Osteocyte (in vitro differentiated cells): ENCODE measurements at regions not wholly inside any gene's neighbourhood (a gene's known extent, or its start where the extent isn't known, plus 50 kb on each side); places are given as distances from the start of the nearest gene placed in this dataset.
A peak's percentile ranks its signal among the peaks of the same experiment; 100 is the strongest.

Experiments
- DNase-seq: peaks from one replicate; pipeline ENCODE4 v3.0.0; 2021; ENCODE audit warnings: mixed read lengths; ENCODE audit not compliant: unreplicated experiment; ENCODE audit errors: extremely low spot score
- H3K27ac Mint-ChIP-seq: one replicate; pipeline ENCODE4 v1.8.0; 2021; ENCODE audit warnings: mild to moderate bottlenecking, mixed read lengths; ENCODE audit not compliant: unreplicated experiment
- H3K27me3 Mint-ChIP-seq: one replicate; pipeline ENCODE4 v1.8.0; 2021; ENCODE audit warnings: mixed read lengths; ENCODE audit not compliant: unreplicated experiment
- H3K36me3 Mint-ChIP-seq: one replicate; pipeline ENCODE4 v1.8.0; 2021; ENCODE audit warnings: mixed read lengths; ENCODE audit not compliant: unreplicated experiment
- H3K4me1 Mint-ChIP-seq: one replicate; pipeline ENCODE4 v1.8.0; 2021; ENCODE audit warnings: mixed read lengths; ENCODE audit not compliant: unreplicated experiment
- H3K4me3 Mint-ChIP-seq: one replicate; pipeline ENCODE4 v1.8.0; 2021; ENCODE audit warnings: mild to moderate bottlenecking, moderate library complexity, mixed read lengths; ENCODE audit not compliant: unreplicated experiment
- H3K9me3 Mint-ChIP-seq: one replicate; pipeline ENCODE4 v1.8.0; 2021; ENCODE audit warnings: mixed read lengths; ENCODE audit not compliant: unreplicated experiment
- CTCF ChIP-seq: fragments of 200-600 bp; sonication (generic); IDR thresholded peaks from 2 replicates; pipeline ENCODE4 v1.5.0; 2021; ENCODE audit warnings: antibody characterized with exemption, mild to moderate bottlenecking, moderate library complexity

- Mint-ChIP-seq H3K36me3 (no peaks in the 10 kb centered on the region), H3K27ac (no peak overlapping the region), H3K4me1 (no peaks in the 10 kb centered on the region), H3K27me3 (no peaks in the 10 kb centered on the region), H3K9me3 (no peaks in the 10 kb centered on the region), H3K4me3 (no peak overlapping the region)
- no peak for TF ChIP-seq CTCF
- no peak for DNase-seq
Observed at GRCh38 chr5:155827949-155828348, 499.0 kb upstream of the SGCD start.

DNA sequence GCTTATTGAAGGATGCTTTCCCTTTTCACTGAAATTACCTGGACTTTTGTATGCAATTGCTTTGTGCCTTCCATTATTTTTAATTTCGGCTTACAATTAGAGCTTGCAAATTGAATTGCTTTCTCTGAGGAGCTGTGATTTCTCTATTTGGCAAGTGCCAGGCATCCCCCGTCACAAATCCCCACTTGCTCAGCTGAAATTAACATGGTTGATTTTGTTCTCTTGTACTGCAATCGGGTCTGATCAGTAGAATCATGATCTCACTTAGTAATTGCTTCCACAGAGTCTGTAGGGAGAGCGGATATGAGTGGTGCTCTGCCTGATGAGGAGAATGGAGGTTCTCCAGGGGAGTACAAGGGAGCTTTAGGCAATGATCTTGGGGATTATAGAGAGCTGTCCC lies 495.5 kb upstream of the SGCD start:
- no peak for DNase-seq
- no peaks in the 10 kb centered on the region for H3K36me3 Mint-ChIP-seq
- no peak overlapping the region for H3K4me3 Mint-ChIP-seq
- no peaks in the 10 kb centered on the region for H3K9me3 Mint-ChIP-seq
- no peak overlapping the region for H3K27ac Mint-ChIP-seq
- no peak for TF ChIP-seq CTCF
- no peaks in the 10 kb centered on the region for H3K27me3 Mint-ChIP-seq
- H3K4me1 Mint-ChIP-seq: no peaks in the 10 kb centered on the region

- DNase-seq: no peak
- H3K9me3 Mint-ChIP-seq: no peaks in the 10 kb centered on the region
- no peaks in the 10 kb centered on the region for H3K27me3 Mint-ChIP-seq
- no peak overlapping the region for H3K27ac Mint-ChIP-seq
- no peaks in the 10 kb centered on the region for H3K4me1 Mint-ChIP-seq
- H3K36me3 Mint-ChIP-seq: no peaks in the 10 kb centered on the region
- peak; percentile 13 for TF ChIP-seq CTCF
- no peak overlapping the region for H3K4me3 Mint-ChIP-seq
Observed at GRCh38 chr5:155833287-155833686, 493.7 kb upstream of the SGCD start.

DNA sequence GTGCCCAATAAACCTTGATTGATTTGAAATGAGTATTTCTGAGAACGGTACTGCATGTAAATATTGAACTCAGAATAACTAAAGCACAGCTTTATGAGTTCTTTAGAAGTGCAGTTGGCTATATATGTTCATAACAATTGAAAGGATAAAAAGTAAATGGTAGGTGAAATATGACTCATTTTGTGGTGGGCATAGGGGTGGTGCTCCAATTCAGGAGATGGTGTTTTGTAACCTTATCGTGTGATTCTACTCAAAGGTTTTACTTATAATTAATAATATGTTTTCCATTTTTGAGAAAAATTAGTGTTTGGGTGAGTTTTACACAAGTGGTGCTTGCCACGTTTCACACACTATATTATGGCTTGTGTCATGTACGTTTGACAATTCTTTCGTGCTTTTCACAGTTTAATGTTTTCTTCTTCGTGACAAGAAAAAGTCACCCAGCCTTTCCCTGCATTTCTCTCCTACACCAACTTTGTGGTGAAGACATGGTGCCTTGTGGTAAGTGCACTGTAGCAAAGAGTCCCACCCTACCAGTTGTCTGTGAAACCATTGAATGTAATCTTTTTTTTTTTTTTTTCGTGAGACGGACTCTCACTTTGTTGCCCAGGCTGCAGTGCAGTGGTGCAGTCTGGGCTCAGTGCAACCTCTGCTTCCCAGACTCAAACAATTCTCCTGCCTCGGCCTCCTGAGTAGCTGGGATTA lies 492.5 kb upstream of the SGCD start:
- Mint-ChIP-seq H3K4me1 (no peaks in the 10 kb centered on the region), H3K36me3 (no peaks in the 10 kb centered on the region), H3K27ac (no peak overlapping the region), H3K4me3 (no peak overlapping the region), H3K9me3 (no peaks in the 10 kb centered on the region), H3K27me3 (no peaks in the 10 kb centered on the region)
- no peak for DNase-seq
- no peak for TF ChIP-seq CTCF

DNA sequence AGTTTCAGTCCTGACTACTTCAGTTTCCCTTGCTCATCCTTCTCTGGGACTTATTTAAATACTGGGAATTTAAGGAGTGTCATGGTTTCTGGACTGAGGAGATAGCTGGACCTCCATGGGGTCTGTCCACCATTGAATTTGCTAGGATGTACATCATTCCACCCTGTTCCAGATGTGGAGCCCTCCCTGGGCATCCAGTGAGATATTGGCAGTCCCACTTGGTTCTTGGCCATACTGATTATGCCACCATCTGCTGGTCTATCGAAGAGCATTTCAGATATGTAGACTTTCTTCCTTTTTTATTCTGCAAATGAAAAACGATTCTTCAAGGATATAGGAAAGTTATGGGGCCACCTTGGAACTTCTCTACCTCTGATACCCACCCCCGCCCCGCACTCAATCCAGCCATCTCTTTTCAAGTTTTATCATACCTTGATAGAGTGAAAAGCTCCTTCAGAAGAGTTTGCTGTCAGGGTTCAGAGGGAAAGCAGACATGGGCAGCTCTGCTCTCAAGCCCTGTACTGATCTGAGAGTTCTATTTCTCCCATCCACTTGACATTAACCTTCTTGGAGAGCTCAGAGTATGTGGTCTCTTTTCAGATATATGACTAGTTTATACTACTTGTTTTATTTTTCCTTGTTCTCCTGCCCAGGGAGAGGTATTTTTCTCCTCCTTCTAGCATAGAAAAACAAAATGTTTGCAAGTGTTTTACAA lies 490.7 kb upstream of the SGCD start:
- Mint-ChIP-seq H3K27ac (no peak overlapping the region), H3K9me3 (no peaks in the 10 kb centered on the region), H3K36me3 (no peaks in the 10 kb centered on the region), H3K4me3 (no peak overlapping the region), H3K27me3 (no peaks in the 10 kb centered on the region), H3K4me1 (no peaks in the 10 kb centered on the region)
- no peak for DNase-seq
- TF ChIP-seq CTCF: no peak
